ENCODE measurements at regions not wholly inside any gene's neighbourhood (a gene's known extent, or its start where the extent isn't known, plus 50 kb on each side); places are given as distances from the start of the nearest gene placed in this dataset.
A peak's percentile ranks its signal among the peaks of the same experiment; 100 is the strongest.

GRCh38 chr18:78766651-78767533, 212.7 kb upstream of the SALL3 start:
- intact Hi-C loops (cut with DNase I, micrococcal nuclease) = no loop called here
- no peak for TF ChIP-seq CTCF (IDR thresholded peaks at IDR 0.05)
- DNase-seq = no peak

GRCh38 chr18:78767648-78768071, 212.0 kb upstream of the SALL3 start:
- DNase-seq = no peak
- Histone ChIP-seq H3K36me3 (ENCODE audit: low read depth) (no peaks in the 10 kb centered on the region), H3K4me1 (ENCODE audit: low read depth) (no peaks in the 10 kb centered on the region), H3K4me3 (no peak overlapping the region), H3K9me3 (no peaks in the 10 kb centered on the region)
- no peak for TF ChIP-seq CTCF (IDR thresholded peaks at IDR 0.05)
- no peak for ATAC-seq
- intact Hi-C loops (cut with DNase I, micrococcal nuclease) = no loop called here

More at GRCh38 chr18:78766651-78767533, 212.7 kb upstream of the SALL3 start:
- no peak overlapping the region for H3K4me3 ChIP-seq
- no peaks in the 10 kb centered on the region for H3K4me1 ChIP-seq (ENCODE audit: low read depth)
- H3K9me3 ChIP-seq = no peaks in the 10 kb centered on the region
- no peaks in the 10 kb centered on the region for H3K36me3 ChIP-seq (ENCODE audit: low read depth)
- ATAC-seq = no peak

- ATAC-seq = no peak
- TF ChIP-seq CTCF (IDR thresholded peaks at IDR 0.05) = no peak
- Histone ChIP-seq H3K9me3 (no peaks in the 10 kb centered on the region), H3K4me3 (no peak overlapping the region), H3K36me3 (ENCODE audit: low read depth) (no peaks in the 10 kb centered on the region), H3K4me1 (ENCODE audit: low read depth) (no peaks in the 10 kb centered on the region)
- intact Hi-C loops (cut with DNase I, micrococcal nuclease) = no loop called here
- DNase-seq = no peak
These were observed 211.4 kb upstream of the SALL3 start for GRCh38 chr18:78768221-78768620.

GRCh38 chr18:78768656-78769501, 210.7 kb upstream of the SALL3 start:
- Histone ChIP-seq H3K9me3 (no peaks in the 10 kb centered on the region), H3K4me3 (no peak overlapping the region), H3K36me3 (ENCODE audit: low read depth) (no peaks in the 10 kb centered on the region), H3K4me1 (ENCODE audit: low read depth) (no peaks in the 10 kb centered on the region)
- TF ChIP-seq CTCF (IDR thresholded peaks at IDR 0.05) = no peak
- DNase-seq = peak in 1 of 3 donors; percentile 18
- ATAC-seq = peak; percentile 30
- intact Hi-C loops (cut with DNase I, micrococcal nuclease) = no loop called here

GRCh38 chr18:78769502-78770105, 210.0 kb upstream of the SALL3 start:
- no peak for DNase-seq
- no peak for ATAC-seq
- Histone ChIP-seq H3K4me1 (ENCODE audit: low read depth) (no peaks in the 10 kb centered on the region), H3K36me3 (ENCODE audit: low read depth) (no peaks in the 10 kb centered on the region), H3K4me3 (no peak overlapping the region), H3K9me3 (no peaks in the 10 kb centered on the region)
- intact Hi-C loops (cut with DNase I, micrococcal nuclease) = no loop called here
- TF ChIP-seq CTCF (IDR thresholded peaks at IDR 0.05) = no peak
